ENCODE measurements at regions not wholly inside any gene's neighbourhood (a gene's known extent, or its start where the extent isn't known, plus 50 kb on each side); places are given as distances from the start of the nearest gene placed in this dataset.

DNA sequence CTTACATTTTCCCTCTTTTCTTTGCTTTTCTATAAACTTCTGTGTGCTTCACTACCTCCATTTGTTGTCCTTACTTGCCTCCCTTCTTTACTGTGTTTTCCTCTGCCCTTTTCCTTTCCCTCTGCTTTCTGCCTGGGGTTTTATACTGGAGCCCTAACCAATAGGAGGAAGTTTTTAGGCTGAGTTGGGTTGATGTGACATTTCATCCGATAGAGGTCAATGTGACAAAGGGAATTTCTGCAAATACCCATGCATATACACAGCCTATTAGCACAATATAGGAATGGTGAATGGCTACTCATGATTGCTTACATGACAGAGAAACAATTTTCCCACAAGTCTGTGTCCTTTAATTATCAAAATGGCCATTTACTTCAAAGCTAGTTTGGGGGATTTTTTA, 153.0 kb upstream of the ARPP21 start:
- no peak overlapping the region for H2BK120ac ChIP-seq (ENCODE audit: low read depth, low read length)
- no peaks in the 10 kb centered on the region for H3K27me3 ChIP-seq (ENCODE audit: control insufficient read depth in 1 of 2, insufficient read depth in 1 of 2, low read length in 2 of 2)
- no peaks in the 10 kb centered on the region for H3K36me3 ChIP-seq (ENCODE audit: control insufficient read depth in 1 of 2, insufficient read depth in 2 of 2, low read depth in 1 of 2, low read length in 2 of 2)
- no peak overlapping the region for H2BK5ac ChIP-seq (ENCODE audit: low read depth, low read length, poor library complexity, severe bottlenecking)
- DNase-seq, result no peak
- peak overlapping the region; percentile 92 for H2AK5ac ChIP-seq (ENCODE audit: low read length, severe bottlenecking)
- WGBS, result no CpG with 5 or more reads among the region's 1 CpG
- no peak overlapping the region for H3K4me2 ChIP-seq (ENCODE audit: low read length, poor library complexity, severe bottlenecking)
- H2BK12ac ChIP-seq (ENCODE audit: low read length in 2 of 2), result no peak overlapping the region
- no peak overlapping the region for H3K18ac ChIP-seq (ENCODE audit: low read depth in 1 of 2, low read length in 2 of 2)
- no peaks in the 10 kb centered on the region for H3K4me1 ChIP-seq (ENCODE audit: control insufficient read depth, insufficient read depth, low read depth, low read length)
- H3K14ac ChIP-seq (ENCODE audit: low read length in 2 of 2), result no peak overlapping the region
- no peak overlapping the region for H3K9ac ChIP-seq (ENCODE audit: low read length)
- H3K23ac ChIP-seq (ENCODE audit: low read length in 2 of 2), result no peak overlapping the region
- no peaks in the 10 kb centered on the region for H3K9me3 ChIP-seq (ENCODE audit: control insufficient read depth, low read length)
- H4K91ac ChIP-seq (ENCODE audit: low read length), result no peak overlapping the region
- no peak overlapping the region for H3K27ac ChIP-seq (ENCODE audit: low read length, poor library complexity, severe bottlenecking)
- H3K4ac ChIP-seq (ENCODE audit: low read depth in 1 of 2, low read length in 2 of 2), result no peak overlapping the region
- H2BK15ac ChIP-seq (ENCODE audit: low read depth, poor library complexity, severe bottlenecking), result no peak overlapping the region
- H4K8ac ChIP-seq (ENCODE audit: low read length), result no peak overlapping the region
- no peaks in the 10 kb centered on the region for H3K79me1 ChIP-seq (replicated peaks; ENCODE audit: low read length, poor library complexity, severe bottlenecking)
- no peak overlapping the region for H3K4me3 ChIP-seq (ENCODE audit: insufficient read depth in 1 of 2, low read depth in 1 of 2, low read length in 2 of 2)
- no peak overlapping the region for H2AFZ ChIP-seq (ENCODE audit: low read depth, low read length)

DNA sequence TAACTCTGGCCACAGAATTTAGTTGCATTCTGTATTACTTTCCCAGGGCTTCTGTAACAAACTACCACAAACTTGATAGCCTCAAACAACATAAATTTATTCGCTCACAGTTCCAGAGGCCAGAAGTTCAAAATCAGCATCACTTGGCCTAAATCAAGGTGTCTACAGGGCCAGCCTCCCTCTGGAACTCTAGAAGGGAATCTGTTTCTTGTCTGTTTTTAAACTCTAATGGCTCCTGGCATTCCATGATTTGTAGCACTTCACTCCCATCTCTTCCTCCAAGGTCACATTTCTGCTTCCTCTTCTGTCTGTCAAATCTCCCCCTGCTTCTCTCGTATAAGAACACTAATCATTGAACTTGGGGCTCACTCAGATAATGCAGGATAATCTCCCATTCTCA, 151.9 kb upstream of the ARPP21 start:
- Histone ChIP-seq H3K14ac (ENCODE audit: low read length in 2 of 2) (no peak overlapping the region), H3K9me3 (ENCODE audit: control insufficient read depth, low read length) (no peaks in the 10 kb centered on the region), H3K27me3 (ENCODE audit: control insufficient read depth in 1 of 2, insufficient read depth in 1 of 2, low read length in 2 of 2) (no peaks in the 10 kb centered on the region), H2BK120ac (ENCODE audit: low read depth, low read length) (no peak overlapping the region), H2BK15ac (ENCODE audit: low read depth, poor library complexity, severe bottlenecking) (no peak overlapping the region), H2BK5ac (ENCODE audit: low read depth, low read length, poor library complexity, severe bottlenecking) (no peak overlapping the region), H3K4ac (ENCODE audit: low read depth in 1 of 2, low read length in 2 of 2) (no peak overlapping the region), H2BK12ac (ENCODE audit: low read length in 2 of 2) (no peak overlapping the region), H3K4me3 (ENCODE audit: insufficient read depth in 1 of 2, low read depth in 1 of 2, low read length in 2 of 2) (no peak overlapping the region), H3K9ac (ENCODE audit: low read length) (no peak overlapping the region), H4K8ac (ENCODE audit: low read length) (no peak overlapping the region), H3K27ac (ENCODE audit: low read length, poor library complexity, severe bottlenecking) (no peak overlapping the region), H3K4me1 (ENCODE audit: control insufficient read depth, insufficient read depth, low read depth, low read length) (no peaks in the 10 kb centered on the region), H2AK5ac (ENCODE audit: low read length, severe bottlenecking) (no peak overlapping the region), H3K36me3 (ENCODE audit: control insufficient read depth in 1 of 2, insufficient read depth in 2 of 2, low read depth in 1 of 2, low read length in 2 of 2) (no peaks in the 10 kb centered on the region), H3K23ac (ENCODE audit: low read length in 2 of 2) (no peak overlapping the region), H3K18ac (ENCODE audit: low read depth in 1 of 2, low read length in 2 of 2) (no peak overlapping the region), H4K91ac (ENCODE audit: low read length) (no peak overlapping the region), H2AFZ (ENCODE audit: low read depth, low read length) (no peak overlapping the region), H3K4me2 (ENCODE audit: low read length, poor library complexity, severe bottlenecking) (no peak overlapping the region), H3K79me1 (replicated peaks; ENCODE audit: low read length, poor library complexity, severe bottlenecking) (no peaks in the 10 kb centered on the region)
- WGBS, result 34% methylated on average over 2 of the region's 2 CpGs
- DNase-seq, result no peak

DNA sequence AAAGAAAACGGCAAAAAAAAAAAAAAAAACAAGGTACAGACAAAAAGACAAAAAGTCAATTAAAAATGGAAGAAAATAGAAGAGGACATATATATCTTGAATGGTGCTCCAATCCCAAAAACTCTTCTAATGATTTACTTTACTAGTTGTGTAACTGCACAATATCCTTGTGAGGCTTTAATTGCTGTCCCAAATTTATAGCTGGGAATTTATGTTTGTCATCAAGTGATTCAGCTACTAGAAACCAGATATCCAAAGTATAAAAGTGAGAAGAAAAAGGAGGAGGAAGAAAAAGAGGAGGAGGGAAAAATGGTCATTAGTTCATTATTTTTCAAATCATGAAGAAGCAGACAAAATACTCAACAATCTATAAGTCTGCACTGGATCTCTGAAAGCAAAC, 150.8 kb upstream of the ARPP21 start:
- H2BK12ac ChIP-seq (ENCODE audit: low read length in 2 of 2), result no peak overlapping the region
- H3K4me3 ChIP-seq (ENCODE audit: insufficient read depth in 1 of 2, low read depth in 1 of 2, low read length in 2 of 2), result no peak overlapping the region
- H3K36me3 ChIP-seq (ENCODE audit: control insufficient read depth in 1 of 2, insufficient read depth in 2 of 2, low read depth in 1 of 2, low read length in 2 of 2), result no peaks in the 10 kb centered on the region
- H4K8ac ChIP-seq (ENCODE audit: low read length), result no peak overlapping the region
- no peaks in the 10 kb centered on the region for H3K79me1 ChIP-seq (replicated peaks; ENCODE audit: low read length, poor library complexity, severe bottlenecking)
- H3K27me3 ChIP-seq (ENCODE audit: control insufficient read depth in 1 of 2, insufficient read depth in 1 of 2, low read length in 2 of 2), result no peaks in the 10 kb centered on the region
- H2AK5ac ChIP-seq (ENCODE audit: low read length, severe bottlenecking), result no peak overlapping the region
- H4K91ac ChIP-seq (ENCODE audit: low read length), result no peak overlapping the region
- no peaks in the 10 kb centered on the region for H3K4me1 ChIP-seq (ENCODE audit: control insufficient read depth, insufficient read depth, low read depth, low read length)
- H3K4ac ChIP-seq (ENCODE audit: low read depth in 1 of 2, low read length in 2 of 2), result no peak overlapping the region
- DNase-seq, result no peak
- no peak overlapping the region for H2BK5ac ChIP-seq (ENCODE audit: low read depth, low read length, poor library complexity, severe bottlenecking)
- no peak overlapping the region for H2BK120ac ChIP-seq (ENCODE audit: low read depth, low read length)
- H3K14ac ChIP-seq (ENCODE audit: low read length in 2 of 2), result no peak overlapping the region
- H3K9ac ChIP-seq (ENCODE audit: low read length), result no peak overlapping the region
- no peak overlapping the region for H3K18ac ChIP-seq (ENCODE audit: low read depth in 1 of 2, low read length in 2 of 2)
- no peak overlapping the region for H2AFZ ChIP-seq (ENCODE audit: low read depth, low read length)
- H3K4me2 ChIP-seq (ENCODE audit: low read length, poor library complexity, severe bottlenecking), result no peak overlapping the region
- no peak overlapping the region for H3K23ac ChIP-seq (ENCODE audit: low read length in 2 of 2)
- H3K27ac ChIP-seq (ENCODE audit: low read length, poor library complexity, severe bottlenecking), result no peak overlapping the region
- no peak overlapping the region for H2BK15ac ChIP-seq (ENCODE audit: low read depth, poor library complexity, severe bottlenecking)
- H3K9me3 ChIP-seq (ENCODE audit: control insufficient read depth, low read length), result peaks cover 4% of the 10 kb centered on the region
- WGBS, result no CpG with 5 or more reads among the region's 1 CpG

DNA sequence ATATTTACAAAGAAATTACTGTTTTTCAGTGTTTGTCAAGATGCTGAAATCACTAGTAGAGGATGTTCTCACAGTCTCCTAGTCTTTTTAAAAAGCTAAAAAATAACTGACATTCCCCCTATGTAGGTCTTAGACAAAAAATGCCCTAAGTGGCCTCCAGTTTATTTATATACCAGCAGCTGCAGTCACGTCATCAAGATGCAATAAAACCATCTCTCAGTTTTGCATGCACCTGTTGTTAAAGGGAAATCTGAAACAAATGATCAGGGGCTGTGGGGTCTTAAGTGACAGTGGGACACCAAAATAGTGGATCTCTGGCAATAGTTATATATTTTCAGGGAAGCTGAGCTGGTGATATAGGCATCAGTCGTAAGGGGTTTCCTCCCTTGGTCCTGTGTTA, 146.5 kb upstream of the ARPP21 start:
- 54% methylated on average over 2 of the region's 2 CpGs for WGBS

More for the DNA sequence above, 146.5 kb upstream of the ARPP21 start:
- H2BK15ac ChIP-seq (ENCODE audit: low read depth, poor library complexity, severe bottlenecking), result no peak overlapping the region
- H3K4me3 ChIP-seq (ENCODE audit: insufficient read depth in 1 of 2, low read depth in 1 of 2, low read length in 2 of 2), result no peak overlapping the region
- no peak overlapping the region for H2BK120ac ChIP-seq (ENCODE audit: low read depth, low read length)
- H2BK5ac ChIP-seq (ENCODE audit: low read depth, low read length, poor library complexity, severe bottlenecking), result no peak overlapping the region
- H2AFZ ChIP-seq (ENCODE audit: low read depth, low read length), result no peak overlapping the region
- H3K36me3 ChIP-seq (ENCODE audit: control insufficient read depth in 1 of 2, insufficient read depth in 2 of 2, low read depth in 1 of 2, low read length in 2 of 2), result no peaks in the 10 kb centered on the region
- no peak overlapping the region for H3K23ac ChIP-seq (ENCODE audit: low read length in 2 of 2)
- H3K4me1 ChIP-seq (ENCODE audit: control insufficient read depth, insufficient read depth, low read depth, low read length), result no peaks in the 10 kb centered on the region
- no peak overlapping the region for H3K4me2 ChIP-seq (ENCODE audit: low read length, poor library complexity, severe bottlenecking)
- H3K79me1 ChIP-seq (replicated peaks; ENCODE audit: low read length, poor library complexity, severe bottlenecking), result no peaks in the 10 kb centered on the region
- H3K9ac ChIP-seq (ENCODE audit: low read length), result no peak overlapping the region
- H3K27me3 ChIP-seq (ENCODE audit: control insufficient read depth in 1 of 2, insufficient read depth in 1 of 2, low read length in 2 of 2), result no peaks in the 10 kb centered on the region
- no peak overlapping the region for H4K91ac ChIP-seq (ENCODE audit: low read length)
- H2AK5ac ChIP-seq (ENCODE audit: low read length, severe bottlenecking), result no peak overlapping the region
- no peak overlapping the region for H3K14ac ChIP-seq (ENCODE audit: low read length in 2 of 2)
- H4K8ac ChIP-seq (ENCODE audit: low read length), result no peak overlapping the region
- H3K27ac ChIP-seq (ENCODE audit: low read length, poor library complexity, severe bottlenecking), result no peak overlapping the region
- DNase-seq, result no peak
- peaks cover 4% of the 10 kb centered on the region for H3K9me3 ChIP-seq (ENCODE audit: control insufficient read depth, low read length)
- no peak overlapping the region for H3K4ac ChIP-seq (ENCODE audit: low read depth in 1 of 2, low read length in 2 of 2)
- no peak overlapping the region for H3K18ac ChIP-seq (ENCODE audit: low read depth in 1 of 2, low read length in 2 of 2)
- no peak overlapping the region for H2BK12ac ChIP-seq (ENCODE audit: low read length in 2 of 2)

Data from mesenchymal stem cell (in vitro differentiated cells and primary cell).